SU-DHL-6 (cell line): ENCODE measurements at regions not wholly inside any gene's neighbourhood (a gene's known extent, or its start where the extent isn't known, plus 50 kb on each side); places are given as distances from the start of the nearest gene placed in this dataset.

Experiments used
- CTCF ChIP-seq: fragments of 200-600 bp; sonication (generic); IDR thresholded peaks from one replicate; pipeline ENCODE4 v1.5.1; 2017; ENCODE audit warnings: antibody characterized with exemption, mild to moderate bottlenecking, low read length, moderate library complexity; ENCODE audit not compliant: insufficient read depth, poor library complexity, severe bottlenecking
- EZH2phosphoT487 ChIP-seq: fragments of 200-600 bp; sonication (generic), shearing (Covaris generic); conservative IDR thresholded peaks from 2 replicates; pipeline ENCODE4 v1.6.1; 2018; ENCODE audit warnings: mild to moderate bottlenecking, antibody characterized with exemption, low read length, moderate library complexity, mixed read lengths

GRCh38 chr9:106075960-106076327 lies 381.6 kb downstream of the TMEM38B start:
- TF ChIP-seq CTCF: no peak
- no peak for TF ChIP-seq EZH2phosphoT487
